ENCODE measurements at regions not wholly inside any gene's neighbourhood (a gene's known extent, or its start where the extent isn't known, plus 50 kb on each side); places are given as distances from the start of the nearest gene placed in this dataset.

DNA sequence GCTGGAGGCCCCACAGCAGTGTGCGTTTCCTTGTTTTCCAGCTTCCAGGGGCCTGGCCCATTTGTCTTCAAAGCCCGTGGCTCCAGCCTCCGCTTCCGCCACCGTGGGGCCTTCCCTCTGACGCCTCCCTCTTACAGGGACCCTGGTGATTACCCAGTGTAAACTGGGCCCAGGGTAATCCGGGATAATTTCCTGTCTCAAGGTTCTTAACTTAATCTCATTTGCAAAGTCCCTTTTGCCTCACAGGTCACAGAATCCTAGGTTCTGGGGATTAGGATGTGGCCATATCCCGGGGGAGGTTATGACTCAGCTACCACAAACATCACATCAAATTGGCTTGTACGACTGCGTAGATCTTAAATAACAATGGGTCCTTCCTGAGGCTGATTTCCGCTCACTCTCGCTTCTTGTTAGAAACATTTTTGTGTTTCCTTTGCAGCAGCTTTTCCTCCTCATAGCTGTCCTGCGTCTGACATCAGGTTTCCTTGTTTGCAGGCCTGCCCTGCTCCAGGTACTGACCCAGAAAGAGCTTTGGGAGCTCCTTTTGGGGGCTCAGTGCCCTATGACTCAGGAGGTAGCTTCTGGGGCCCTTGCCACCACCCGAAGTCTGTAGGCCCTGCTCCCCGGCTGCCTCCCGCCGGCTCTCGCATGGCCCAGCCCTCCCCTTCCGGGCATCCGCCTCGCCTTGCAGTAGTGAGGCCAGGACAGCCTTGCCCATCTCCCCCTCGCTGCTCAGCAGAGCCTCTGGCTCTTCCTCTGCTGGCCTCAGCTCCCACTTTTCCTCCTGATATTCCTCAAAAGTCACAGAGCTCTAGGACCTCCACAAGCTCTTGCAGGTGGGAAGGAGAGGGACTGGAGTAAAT is 100.5 kb downstream of the ERMARD start:
- POLR2A ChIA-PET: no interaction called here
- no peaks in the 10 kb centered on the region for H3K27me3 ChIP-seq (ENCODE audit: insufficient read depth)
- whole genome bisulfite sequencing (ENCODE audit: low lambda C conversion rate): 66% methylated on average over 21 of the region's 22 CpGs
- H3K4me2 ChIP-seq: no peak overlapping the region
- H3K36me3 ChIP-seq (replicated peaks in 1 of 2; ENCODE audit: control insufficient read depth in 1 of 2, insufficient read depth in 2 of 2, low read length in 1 of 2): no peaks in the 10 kb centered on the region
- no peaks in the 10 kb centered on the region for H3K79me2 ChIP-seq (ENCODE audit: insufficient read depth)
- no peaks in the 10 kb centered on the region for H4K20me1 ChIP-seq (ENCODE audit: insufficient read depth)
- no peaks in the 10 kb centered on the region for H3K9me3 ChIP-seq
- H3K4me1 ChIP-seq (ENCODE audit: control insufficient read depth in 1 of 2, insufficient read depth in 2 of 2, low read depth in 1 of 2, low read length in 1 of 2): no peaks in the 10 kb centered on the region
- H3K4me3 ChIP-seq (ENCODE audit: low read depth in 2 of 2, low read length in 1 of 2): no peak overlapping the region
- H3K9ac ChIP-seq: no peak overlapping the region
- H3F3A ChIP-seq (replicated peaks; ENCODE audit: insufficient read depth): no peaks in the 10 kb centered on the region
- H2AFZ ChIP-seq (ENCODE audit: low read depth): no peak overlapping the region
- no peaks in the 10 kb centered on the region for H3K9me2 ChIP-seq
- TF ChIP-seq FOXM1 (IDR thresholded peaks at IDR 0.05; ENCODE audit: low read depth) (no peak), RXRA (IDR thresholded peaks at IDR 0.05; ENCODE audit: borderline replicate concordance, low read depth) (no peak), FOSL2 (IDR thresholded peaks at IDR 0.05; ENCODE audit: borderline replicate concordance, low read depth) (no peak), TCF12 (IDR thresholded peaks at IDR 0.05) (no peak)
- no peak for DNase-seq
- H3K27ac ChIP-seq (ENCODE audit: low read depth in 2 of 2, low read length in 1 of 2): no peak overlapping the region
- CTCF ChIA-PET: interaction anchor here (0.8 to 4.4 kb wide), 2 partner anchors 14 to 20 kb away, joined by 3 to 21 read pairs; no protein-coding TSS in a partner anchor

GRCh38 chr6:169850746-169851145 is 99.3 kb downstream of the ERMARD start:
- H3K9me3 ChIP-seq: no peaks in the 10 kb centered on the region
- H3K27ac ChIP-seq (ENCODE audit: low read depth in 2 of 2, low read length in 1 of 2): no peak overlapping the region
- H3K27me3 ChIP-seq (ENCODE audit: insufficient read depth): no peaks in the 10 kb centered on the region
- H3K9ac ChIP-seq: no peak overlapping the region
- no peak overlapping the region for H3K4me3 ChIP-seq (ENCODE audit: low read depth in 2 of 2, low read length in 1 of 2)
- H4K20me1 ChIP-seq (ENCODE audit: insufficient read depth): no peaks in the 10 kb centered on the region
- no peaks in the 10 kb centered on the region for H3K9me2 ChIP-seq
- H3F3A ChIP-seq (replicated peaks; ENCODE audit: insufficient read depth): no peaks in the 10 kb centered on the region
- ChIA-PET POLR2A (interaction anchor here (0.6 kb wide), 1 partner anchor 197 kb away, joined by 3 read pairs; no protein-coding TSS in a partner anchor), CTCF (interaction anchor here (1.6 to 4.4 kb wide), 2 partner anchors 12 to 19 kb away, joined by 3 to 21 read pairs; no protein-coding TSS in a partner anchor)
- no peak overlapping the region for H3K4me2 ChIP-seq
- H3K4me1 ChIP-seq (ENCODE audit: control insufficient read depth in 1 of 2, insufficient read depth in 2 of 2, low read depth in 1 of 2, low read length in 1 of 2): no peaks in the 10 kb centered on the region
- no peak overlapping the region for H2AFZ ChIP-seq (ENCODE audit: low read depth)
- 50% methylated on average over 9 of the region's 13 CpGs for WGBS (ENCODE audit: low lambda C conversion rate)
- no peak for DNase-seq
- H3K79me2 ChIP-seq (ENCODE audit: insufficient read depth): no peaks in the 10 kb centered on the region
- no peaks in the 10 kb centered on the region for H3K36me3 ChIP-seq (replicated peaks in 1 of 2; ENCODE audit: control insufficient read depth in 1 of 2, insufficient read depth in 2 of 2, low read length in 1 of 2)
- no peak for TF ChIP-seq RAD21 (IDR thresholded peaks at IDR 0.05; ENCODE audit: low read length)
- TF ChIP-seq FOXM1 (IDR thresholded peaks at IDR 0.05; ENCODE audit: low read depth): no peak
- no peak for TF ChIP-seq TAF1 (IDR thresholded peaks at IDR 0.05; ENCODE audit: borderline replicate concordance, low read depth, low read length)
- no peak for TF ChIP-seq NRF1 (IDR thresholded peaks at IDR 0.05; ENCODE audit: low read depth, low read length)
- no peak for TF ChIP-seq SIN3A (IDR thresholded peaks at IDR 0.05; ENCODE audit: borderline replicate concordance, low read depth, low read length)
- TF ChIP-seq GATA2 (CRISPR knock-in tag; IDR thresholded peaks at IDR 0.05): no peak
- TF ChIP-seq ZBTB33 (IDR thresholded peaks at IDR 0.05; ENCODE audit: borderline replicate concordance, low read depth): no peak

All from SK-N-SH (cell line).